ELR (cell line): ENCODE measurements at regions not wholly inside any gene's neighbourhood (a gene's known extent, or its start where the extent isn't known, plus 50 kb on each side); places are given as distances from the start of the nearest gene placed in this dataset.
"Not testable (repeated sequence)": the region's sequence is repeated elsewhere in the genome, so short reads cannot be mapped to it uniquely, and the experiment has no call there.

Experiments
- DNase-seq: peaks from one replicate; pipeline ENCODE4 v3.0.0-alpha.2; 2015; ENCODE audit warnings: low read depth

DNA sequence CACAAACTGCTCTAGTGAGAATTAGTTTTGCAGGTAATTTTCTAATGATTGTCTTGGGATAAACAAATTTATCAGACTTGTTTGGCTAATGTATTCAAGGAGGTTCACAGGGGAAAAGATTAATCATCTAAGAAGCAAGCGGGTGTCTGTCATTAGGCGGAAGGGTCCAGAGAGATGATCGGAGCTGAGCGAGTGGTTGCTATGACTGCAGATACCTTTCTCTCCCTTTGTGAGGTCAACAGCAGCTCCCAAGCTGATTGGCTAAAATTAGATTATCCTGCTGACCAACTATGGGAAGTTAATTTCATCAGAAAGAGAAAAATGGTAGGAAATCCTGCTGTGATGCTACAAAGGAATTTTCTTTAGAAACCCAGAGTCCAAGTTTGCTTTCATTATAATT, 276.0 kb downstream of the SOX2 start:
- DNase-seq = no peak

DNA sequence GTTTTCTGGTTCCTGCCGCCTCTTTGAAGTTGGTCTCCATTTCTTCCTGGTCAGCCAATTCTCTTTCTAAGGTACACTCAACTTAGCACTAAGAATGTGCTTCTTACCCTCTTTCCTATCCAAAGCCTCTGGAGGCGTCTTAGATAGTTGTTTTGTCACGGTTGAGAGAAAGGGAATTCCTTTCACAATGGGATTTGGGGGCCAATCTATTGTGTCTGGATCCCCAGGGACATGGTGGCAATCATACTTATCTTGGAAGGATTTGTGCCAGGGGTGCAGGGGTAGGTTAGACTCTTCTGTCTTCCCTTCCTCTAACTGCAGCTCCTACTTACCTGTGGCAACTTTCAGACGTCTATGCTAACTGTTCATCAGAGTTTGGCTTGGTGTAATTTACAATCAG, 287.1 kb downstream of the SOX2 start:
- no peak for DNase-seq

DNA sequence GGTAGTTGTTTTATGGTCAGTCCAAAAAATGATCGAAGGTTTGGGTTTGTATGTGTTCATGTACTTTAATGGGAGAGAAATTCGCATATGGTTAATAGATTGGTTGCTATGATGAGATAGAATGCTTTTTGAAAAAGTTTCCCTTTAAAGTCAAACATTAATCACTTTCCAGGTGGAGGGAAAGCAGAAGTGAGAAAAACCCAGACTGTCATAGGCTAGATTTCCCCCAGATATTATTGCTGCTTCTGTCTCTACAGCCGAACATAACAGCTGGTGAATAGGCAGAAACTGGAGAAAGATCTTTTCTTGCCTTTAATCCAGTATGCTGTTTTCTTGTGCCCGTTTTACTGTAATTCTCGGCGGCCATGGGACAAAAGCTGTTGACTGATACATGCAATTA, 287.6 kb downstream of the SOX2 start:
- DNase-seq = no peak

DNA sequence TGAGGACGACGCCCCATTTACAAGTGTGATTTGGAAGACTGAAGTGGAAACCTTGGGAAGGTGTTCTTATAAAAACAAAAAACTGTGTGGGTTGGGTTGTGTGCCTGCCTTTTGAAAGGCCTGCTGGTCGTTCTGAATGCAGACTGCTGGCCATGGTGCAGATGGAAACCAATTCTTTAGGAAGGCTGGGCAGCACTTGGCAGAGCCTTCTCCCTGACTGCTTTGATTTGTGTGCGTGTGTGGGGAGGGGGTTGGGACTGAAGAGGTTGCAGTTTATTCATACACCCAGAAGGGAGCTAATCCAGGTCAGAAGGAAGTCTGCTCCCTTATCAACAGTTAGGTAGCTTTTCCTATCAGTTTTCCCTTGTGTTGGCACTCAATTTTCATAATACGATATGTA, 288.7 kb downstream of the SOX2 start:
- no peak for DNase-seq

DNA sequence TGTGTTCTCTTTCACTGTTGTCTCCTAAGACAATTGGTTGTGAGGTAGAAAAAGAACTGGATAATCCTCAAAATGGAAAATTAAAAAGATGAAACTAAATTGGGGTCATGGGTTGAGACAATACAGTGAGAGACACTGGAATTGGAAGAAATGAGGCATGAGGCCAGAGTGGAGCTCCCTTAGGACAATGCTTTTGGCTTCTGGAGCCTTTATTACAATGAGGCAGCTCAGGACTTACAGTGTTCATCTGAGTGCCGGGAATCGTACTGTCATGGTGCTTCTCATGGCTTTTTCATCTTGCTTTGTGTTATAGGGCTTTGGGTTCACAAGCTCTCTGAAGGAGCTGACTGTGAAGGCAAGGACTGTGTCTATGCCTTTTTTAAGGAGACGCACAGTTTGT, 293.5 kb downstream of the SOX2 start:
- no peak for DNase-seq

DNA sequence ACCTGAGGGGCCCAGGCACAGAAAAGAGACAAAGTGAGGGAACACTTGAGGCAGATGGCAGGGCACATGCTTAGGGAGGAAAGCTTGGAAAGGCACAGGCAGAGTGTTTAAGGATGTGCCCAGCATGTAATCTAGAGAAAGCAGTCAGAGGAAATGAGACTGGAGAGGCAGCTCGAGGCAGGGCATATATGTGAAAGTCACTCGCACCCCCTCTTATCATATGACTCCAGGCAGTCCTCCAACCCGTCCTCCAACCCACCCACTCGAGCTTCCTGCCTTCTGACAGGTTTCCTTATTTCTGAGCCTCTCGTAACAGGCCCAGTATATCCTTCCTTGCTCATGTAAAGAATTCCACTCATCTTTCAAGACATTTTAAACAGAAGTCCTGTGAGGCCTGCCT, 294.0 kb downstream of the SOX2 start:
- no peak for DNase-seq

DNA sequence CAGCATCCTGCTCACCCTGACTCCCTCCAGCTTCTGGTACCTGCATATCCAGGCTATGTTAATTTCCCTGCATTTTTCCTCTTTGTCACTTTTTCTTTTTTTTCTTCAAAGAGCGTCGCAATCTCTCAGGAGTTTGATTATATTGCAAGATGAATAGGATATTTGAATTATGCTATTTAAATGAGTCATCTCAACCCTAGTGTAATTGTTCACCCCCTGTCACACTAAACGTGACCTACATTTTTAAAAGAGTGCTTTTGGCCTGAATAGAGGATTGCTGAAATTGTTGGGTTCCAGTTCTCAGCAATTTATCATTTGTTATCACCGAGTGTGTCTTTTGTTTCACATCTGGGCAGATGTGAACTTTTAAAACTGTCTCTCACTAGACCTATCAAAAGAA, 294.7 kb downstream of the SOX2 start:
- no peak for DNase-seq

DNA sequence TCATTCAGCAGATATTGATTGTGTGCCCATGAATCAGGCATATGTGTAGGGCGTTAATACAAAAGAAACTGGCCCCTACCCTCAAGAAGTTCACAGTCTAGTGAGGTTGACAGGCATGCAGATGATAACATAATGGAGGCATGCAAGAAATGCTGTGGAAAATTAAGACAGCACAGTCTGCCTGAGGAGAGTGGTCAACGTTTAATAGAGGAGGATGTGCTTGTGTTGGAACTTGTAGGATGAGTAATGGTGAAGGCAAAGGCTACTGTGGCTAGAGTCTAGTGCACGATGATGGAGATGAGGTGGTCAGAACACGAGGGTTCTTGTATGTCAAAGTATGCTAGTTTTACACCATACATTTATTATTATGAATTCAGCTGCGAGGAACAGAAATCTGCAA, 295.7 kb downstream of the SOX2 start:
- no peak for DNase-seq

DNA sequence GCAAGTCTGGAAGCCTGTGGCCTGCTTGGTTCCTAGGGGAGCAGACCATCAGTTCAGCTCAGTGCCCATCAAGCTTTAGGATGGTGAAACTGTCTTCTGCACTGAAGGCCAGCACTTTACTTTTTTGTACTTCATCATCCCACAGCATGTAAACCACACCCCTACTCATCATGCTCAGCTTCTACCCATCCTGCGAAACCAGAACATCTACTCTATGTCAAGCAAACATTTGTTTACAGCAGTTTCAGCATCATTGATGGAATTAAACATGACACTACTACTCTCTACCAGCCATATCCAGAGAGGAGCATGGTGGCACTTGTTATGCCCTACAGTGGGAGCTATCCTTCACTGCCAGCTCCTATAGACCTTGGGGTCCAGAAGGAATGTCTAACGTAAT, 306.6 kb downstream of the SOX2 start:
- no peak for DNase-seq

DNA sequence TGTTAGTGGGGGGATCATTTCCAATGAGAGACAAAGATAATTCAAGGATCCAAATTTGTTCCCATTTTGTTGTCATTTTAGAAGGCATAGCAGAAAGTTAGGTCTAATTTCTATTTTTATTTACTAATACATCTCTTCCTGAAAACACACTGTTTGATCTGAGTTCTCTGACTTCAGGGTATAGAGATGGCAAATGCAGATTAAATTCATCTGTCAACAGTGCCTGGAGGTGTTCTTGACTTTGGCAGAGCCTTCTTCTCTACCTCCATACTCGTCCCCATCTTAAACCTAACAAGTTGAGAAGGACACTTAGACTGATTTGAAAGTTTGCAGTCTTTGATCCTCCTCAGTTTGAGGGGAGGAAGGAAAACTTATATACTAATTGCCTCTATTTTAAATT, 308.2 kb downstream of the SOX2 start:
- no peak for DNase-seq

DNA sequence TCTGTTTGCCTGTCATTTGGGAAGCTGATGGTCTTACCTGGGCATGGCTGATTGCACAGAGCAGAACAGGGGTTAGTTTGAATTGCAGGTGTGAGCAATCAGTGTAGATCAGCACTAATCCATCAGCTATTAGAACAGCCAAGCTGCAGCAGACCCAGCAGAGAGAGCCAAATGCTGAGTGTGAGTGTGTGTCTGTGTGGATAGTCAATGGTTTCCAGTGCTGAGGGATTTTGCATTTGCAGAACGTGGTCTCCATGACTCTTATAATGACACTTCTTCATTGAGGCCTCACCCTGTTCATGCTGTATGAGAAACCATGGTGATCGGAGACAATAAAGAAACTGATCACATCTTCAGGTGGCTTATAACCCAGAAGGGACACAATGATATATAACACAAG, 312.1 kb downstream of the SOX2 start:
- DNase-seq = no peak

DNA sequence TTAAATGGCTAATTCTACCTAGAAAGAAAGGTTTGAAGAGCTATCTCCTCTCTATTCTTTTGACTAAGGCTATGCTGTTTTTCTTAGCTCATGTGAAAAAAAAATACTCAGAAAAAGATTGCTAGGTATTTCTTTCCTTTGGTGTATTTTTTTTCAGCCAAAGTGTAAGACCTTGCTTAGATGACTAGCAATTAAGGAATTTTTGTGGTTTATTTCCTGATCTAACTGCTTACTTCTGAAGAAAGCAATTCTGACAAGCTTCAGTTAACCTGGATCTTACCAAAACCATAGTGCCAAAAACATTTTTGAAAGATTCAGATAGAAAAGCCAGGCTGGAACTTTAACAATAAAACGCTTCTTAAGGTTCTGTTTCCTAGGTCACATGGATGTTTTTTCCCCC, 315.6 kb downstream of the SOX2 start:
- DNase-seq = no peak

DNA sequence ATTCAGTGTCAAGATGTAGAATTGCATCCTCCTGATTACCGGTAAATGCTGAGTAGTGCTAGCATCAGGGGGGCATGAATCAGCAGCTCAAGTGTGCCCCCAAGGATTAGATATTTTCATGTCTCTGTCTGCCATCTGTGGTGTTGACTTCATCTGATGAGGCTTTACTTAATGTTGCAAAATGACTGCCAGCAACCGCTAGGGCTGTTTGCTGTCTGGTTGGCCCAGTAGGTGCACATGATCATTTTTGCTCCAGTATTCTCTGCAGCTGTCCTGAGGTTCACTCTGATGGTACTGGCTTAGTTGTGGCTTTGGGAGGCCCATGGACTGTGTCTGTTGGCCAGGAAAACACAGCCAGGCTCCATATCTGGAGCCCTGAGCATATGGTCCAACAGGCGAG, 316.4 kb downstream of the SOX2 start:
- no peak for DNase-seq

DNA sequence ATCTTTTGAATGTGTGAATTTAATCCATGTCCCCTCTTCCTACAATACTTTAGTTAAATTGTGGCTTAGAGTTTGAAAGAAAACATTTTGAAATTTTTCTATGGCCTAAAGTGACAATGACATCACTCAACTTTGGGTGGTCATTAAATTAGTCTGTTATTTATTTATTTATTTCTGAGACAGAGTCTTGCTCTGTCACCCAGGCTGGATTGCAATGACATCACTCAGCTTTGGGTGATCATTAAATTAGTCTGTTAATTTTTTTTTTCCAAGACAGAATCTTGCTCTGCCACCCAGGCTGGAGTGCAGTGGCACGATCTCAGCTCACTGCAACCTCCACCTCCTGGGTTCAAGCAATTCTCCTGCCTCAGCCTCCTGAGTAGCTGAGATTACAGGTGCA, 322.5 kb downstream of the SOX2 start:
- DNase-seq = not testable (repeated sequence)

DNA sequence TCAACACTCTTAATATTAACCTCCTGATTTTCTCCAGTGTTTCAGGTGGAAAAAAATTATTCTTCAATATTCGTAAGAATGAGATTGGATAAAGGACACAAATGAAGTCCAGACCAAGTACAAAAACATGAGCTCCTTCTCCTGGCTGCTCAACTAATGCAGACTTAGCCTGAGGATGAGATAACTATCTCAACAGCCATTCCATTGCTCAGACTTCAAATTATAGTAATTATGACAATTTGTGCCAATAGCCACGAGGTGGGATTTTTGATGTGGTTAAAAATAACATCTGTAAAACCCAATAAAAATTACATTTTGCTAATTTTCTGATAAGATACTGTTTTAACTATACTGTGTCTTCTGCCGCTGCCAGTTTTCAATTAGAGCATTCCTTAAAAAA, 323.6 kb downstream of the SOX2 start:
- DNase-seq = no peak

DNA sequence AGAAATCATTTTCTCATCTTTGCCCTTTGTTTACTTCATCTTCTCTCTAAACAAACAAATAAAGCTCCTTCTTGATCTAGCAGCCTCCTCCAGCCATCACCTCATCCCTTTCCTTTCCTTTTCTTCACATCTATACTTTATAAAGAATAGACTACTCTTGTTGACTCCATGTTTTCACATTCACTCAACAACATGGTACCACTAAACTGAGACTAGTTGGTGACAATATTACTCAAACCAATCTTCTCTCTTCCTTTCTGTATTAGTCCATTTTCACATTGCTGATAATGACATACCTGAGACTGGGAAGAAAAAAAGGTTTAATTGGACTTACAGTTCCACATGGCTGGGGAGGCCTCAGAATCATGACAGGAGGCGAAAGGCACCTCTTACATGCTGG, 324.7 kb downstream of the SOX2 start:
- DNase-seq = no peak

DNA sequence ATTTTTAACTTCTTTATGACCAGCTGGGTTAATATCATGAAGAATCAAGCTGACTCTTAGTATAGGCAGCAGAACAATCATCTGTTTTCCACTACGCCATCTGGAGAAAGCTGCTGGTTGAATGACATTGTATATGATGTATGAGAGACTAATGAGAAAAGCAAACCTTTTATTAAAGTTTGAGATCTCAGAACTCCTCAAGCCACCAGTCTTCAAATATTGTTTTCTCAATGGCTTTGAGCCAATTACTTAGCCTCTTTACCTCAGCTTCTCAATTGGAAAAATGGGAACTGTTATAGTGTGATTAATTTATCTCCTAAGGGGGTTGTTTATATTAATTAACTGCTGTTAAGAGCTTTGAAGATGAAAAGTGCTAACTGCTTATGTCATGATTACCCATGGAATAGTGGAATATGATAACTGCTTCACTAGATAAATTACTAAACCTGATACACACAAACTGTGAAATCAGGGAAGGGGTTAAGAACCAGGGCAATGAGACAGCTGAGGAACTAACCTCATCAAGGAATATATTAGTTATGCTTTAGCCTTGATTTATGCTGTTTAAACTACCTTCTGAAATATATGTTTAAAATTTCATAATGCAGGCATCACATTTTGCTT, 330.1 kb downstream of the SOX2 start:
- DNase-seq = no peak

DNA sequence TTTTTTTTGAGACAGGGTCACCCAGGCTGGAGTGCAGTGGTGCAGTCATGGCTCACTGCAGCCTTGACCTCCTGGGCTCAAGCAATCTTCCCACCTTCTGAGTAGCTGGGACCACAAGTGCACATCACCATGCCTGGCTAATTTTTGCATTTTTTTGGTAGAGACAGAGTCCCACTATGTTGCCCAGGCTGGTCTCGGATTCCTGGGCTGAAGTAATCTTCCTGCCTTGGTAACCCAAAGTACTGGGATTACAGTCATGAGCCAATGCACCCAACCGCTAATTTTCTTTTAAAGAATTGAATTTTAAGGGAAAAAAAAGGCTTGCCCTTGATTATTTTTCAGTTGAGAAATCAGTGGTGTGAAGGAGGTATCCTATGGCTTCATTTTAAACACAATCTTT, 334.0 kb downstream of the SOX2 start:
- DNase-seq = no peak

DNA sequence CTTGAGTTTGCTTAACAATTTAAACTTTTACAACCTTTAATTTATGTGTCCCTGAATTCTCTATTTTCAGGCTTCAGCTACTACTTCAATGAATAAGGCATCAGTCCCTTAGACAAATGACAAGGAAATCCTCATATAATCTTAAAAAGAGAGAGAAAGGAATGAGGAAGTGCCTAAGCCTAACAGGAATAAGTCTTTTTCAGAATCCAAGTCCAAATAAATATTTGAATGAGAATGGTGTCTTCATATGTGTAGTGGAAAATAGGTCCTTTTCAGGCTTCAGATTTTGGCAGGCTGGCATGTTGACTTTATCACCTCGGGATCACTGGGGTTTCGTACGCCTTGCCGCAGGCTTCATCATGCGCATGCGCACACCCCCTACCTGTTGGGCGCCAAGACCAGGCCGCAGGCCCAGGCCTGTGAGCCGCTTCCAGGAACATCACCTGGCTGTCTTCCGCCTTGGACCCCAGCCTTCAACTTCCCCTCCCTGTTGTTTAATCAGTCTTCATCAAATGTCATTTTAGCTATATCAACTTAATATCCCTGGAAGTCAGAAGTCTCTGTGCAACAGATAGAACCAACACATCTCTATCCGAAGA, 334.5 kb downstream of the SOX2 start:
- DNase-seq = no peak

DNA sequence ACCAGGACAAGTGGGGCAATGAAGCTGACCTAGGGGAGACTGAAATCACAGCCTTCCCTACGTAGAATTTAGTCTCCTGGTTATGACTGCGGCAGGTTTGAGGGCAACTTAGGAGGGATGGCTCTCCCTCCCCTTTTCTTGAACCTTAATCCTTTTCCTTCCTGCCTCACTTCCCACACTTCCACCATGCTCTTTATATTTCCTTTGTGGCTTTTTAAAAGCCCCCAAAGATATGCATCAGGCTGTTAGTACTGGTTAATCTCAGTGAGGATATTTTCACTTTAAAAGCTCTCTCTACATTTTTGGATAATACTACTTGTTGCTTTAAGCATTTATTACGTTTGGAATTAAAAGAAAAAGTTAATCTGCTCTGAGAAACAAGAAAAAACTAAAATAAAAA, 339.2 kb downstream of the SOX2 start:
- no peak for DNase-seq

DNA sequence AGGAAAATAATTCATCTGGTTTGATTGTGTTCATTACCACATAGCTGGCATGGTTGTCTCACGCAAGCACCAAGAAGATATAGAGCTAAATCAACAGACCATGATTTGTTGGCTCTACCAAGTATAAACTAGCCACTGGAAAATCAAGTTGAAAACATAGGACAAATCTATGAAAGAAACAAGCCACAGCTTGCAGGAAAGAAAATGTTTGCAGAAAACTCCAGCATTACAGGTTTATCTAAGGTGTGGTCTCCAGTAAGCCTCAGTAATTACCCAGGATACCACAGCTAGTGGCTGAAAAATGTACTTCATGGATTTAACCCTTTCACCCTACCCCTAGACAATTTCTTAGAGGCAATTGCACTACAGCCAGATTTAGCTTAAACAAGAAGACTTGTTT, 340.6 kb downstream of the SOX2 start:
- no peak for DNase-seq

DNA sequence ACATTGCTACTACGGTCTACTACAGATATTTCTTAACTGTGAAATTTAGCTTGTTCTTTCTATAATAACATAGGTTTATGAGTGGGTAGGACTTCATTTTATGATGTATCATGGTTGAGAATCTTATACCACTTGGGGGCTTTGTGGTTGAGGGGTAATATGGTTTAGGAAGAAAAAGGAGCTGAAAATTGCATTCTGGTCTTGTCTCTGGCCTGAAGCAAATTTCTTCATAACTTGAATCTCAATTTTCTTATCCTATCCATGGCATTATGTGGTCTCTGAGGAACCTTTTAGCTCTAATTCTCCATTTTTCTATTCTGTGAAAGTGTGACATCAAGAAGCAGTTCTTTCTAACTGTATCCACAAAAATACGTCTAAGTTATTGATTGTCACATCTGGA, 341.0 kb downstream of the SOX2 start:
- DNase-seq = no peak

DNA sequence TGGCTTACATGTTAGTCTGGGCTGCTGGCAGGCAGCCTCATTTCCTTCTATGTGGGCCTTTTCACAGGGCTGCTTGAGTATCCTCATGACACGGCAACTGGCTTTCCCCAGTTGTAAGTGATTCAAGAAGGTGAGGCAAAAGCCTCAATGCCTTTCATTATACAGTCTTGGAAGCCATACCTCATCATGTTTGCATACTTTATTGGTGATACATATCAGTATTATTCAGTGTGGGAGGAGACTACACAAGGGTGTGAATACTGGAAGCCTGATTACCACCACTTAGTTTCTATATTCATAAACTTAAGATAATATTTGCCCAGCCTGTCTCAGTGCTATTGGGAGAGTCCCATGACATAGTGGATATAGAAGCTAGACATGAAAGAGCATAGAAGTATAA, 346.8 kb downstream of the SOX2 start:
- no peak for DNase-seq

DNA sequence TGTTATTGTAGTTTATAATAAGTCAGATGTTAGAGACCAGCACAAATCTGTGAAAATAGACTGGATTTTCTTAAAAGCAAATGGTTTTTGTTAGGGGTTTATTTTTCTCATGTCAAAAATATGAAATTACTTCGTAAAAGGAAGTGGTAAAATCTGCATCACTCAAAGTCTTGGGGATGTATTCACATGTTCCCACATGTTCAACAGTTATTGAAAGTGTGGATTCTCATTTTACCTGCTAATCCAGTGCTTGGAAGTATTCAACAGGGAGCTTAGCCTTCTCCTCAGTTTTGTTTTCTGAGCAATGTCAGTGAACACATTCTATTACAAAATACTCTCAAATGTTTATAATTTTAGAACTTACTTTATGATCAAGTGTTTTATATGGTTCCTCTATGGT, 352.0 kb downstream of the SOX2 start:
- DNase-seq = no peak

DNA sequence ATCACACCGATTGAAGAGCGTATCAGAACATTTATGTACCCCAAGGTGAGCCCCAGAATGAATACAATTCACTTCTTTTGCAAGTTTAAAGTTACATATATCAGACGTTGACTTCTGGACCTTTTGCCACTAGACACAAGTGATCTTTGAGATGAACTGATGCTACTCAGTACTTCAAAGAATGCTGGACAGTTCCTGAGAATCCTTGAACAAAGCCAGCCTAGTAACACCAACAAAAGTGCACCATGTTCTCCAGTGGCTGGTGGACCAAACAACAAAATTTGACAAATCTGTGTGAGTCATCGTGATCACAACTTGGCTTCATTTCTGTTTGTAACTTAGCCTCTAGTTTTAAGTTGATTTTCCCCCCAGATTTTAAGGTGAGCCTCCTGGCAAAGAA, 355.7 kb downstream of the SOX2 start:
- no peak for DNase-seq
